CD14-positive monocyte (primary cell): ENCODE measurements at regions not wholly inside any gene's neighbourhood (a gene's known extent, or its start where the extent isn't known, plus 50 kb on each side); places are given as distances from the start of the nearest gene placed in this dataset.

Experiments
- DNase-seq, 3 donors: peaks; one replicate each; pipeline ENCODE4 v3.0.0-alpha.2; 2011 to 2022
- H2AFZ ChIP-seq: 2 replicates; pipeline ENCODE4 v1.6.0; 2012; ENCODE audit warnings: mild to moderate bottlenecking, low read depth, low read length, inconsistent platforms; ENCODE audit not compliant: insufficient read depth, poor library complexity, severe bottlenecking
- H3K27ac ChIP-seq, 2 donors: 1 replicate in 1 of 2; 2 replicates in 1 of 2; pipeline ENCODE4 v1.5.1; 2012 to 2013; ENCODE audit warnings: low read length in 2 of 2, control low read depth in 1 of 2, inconsistent platforms in 1 of 2, low read depth in 1 of 2, mild to moderate bottlenecking in 1 of 2
- H3K27me3 ChIP-seq, 2 donors: one replicate each; pipeline versions ENCODE4 v1.6.0 to v1.6.1; 2011 to 2013; ENCODE audit warnings: low read length in 2 of 2; ENCODE audit not compliant: control insufficient read depth in 2 of 2, insufficient read depth in 2 of 2
- H3K36me3 ChIP-seq, 2 donors: replicated peaks in 1 of 2; 1 replicate in 1 of 2; 2 replicates in 1 of 2; pipeline versions ENCODE4 v1.5.1 to v1.6.1; 2012 to 2013; ENCODE audit warnings: low read length in 2 of 2, control low read depth in 1 of 2, inconsistent platforms in 1 of 2, mild to moderate bottlenecking in 1 of 2; ENCODE audit not compliant: insufficient read depth in 2 of 2, control insufficient read depth in 1 of 2
- H3K4me1 ChIP-seq, 2 donors: 1 replicate in 1 of 2; 2 replicates in 1 of 2; pipeline versions ENCODE4 v1.5.1 to v1.6.1; 2012 to 2013; ENCODE audit warnings: low read length in 2 of 2, control low read depth in 1 of 2, inconsistent platforms in 1 of 2, mild to moderate bottlenecking in 1 of 2, moderate library complexity in 1 of 2; ENCODE audit not compliant: insufficient read depth in 2 of 2, control insufficient read depth in 1 of 2
- H3K4me2 ChIP-seq: replicated peaks from 2 replicates; pipeline ENCODE3; 2012; ENCODE audit warnings: low read length, moderate library complexity, mild to moderate bottlenecking; ENCODE audit not compliant: poor library complexity, severe bottlenecking; ENCODE audit errors: extremely low read depth
- H3K4me3 ChIP-seq, 3 experiments: fragments of 200-600 bp in 1 of 3; sonication (generic) in 1 of 3; replicated peaks in 1 of 3; 1 replicate in 2 of 3; 2 replicates in 1 of 3; pipeline ENCODE4 v1.5.1; 2011 to 2013; ENCODE audit warnings: low read length in 3 of 3, mild to moderate bottlenecking in 3 of 3, control low read depth in 2 of 3, low read depth in 2 of 3, inconsistent platforms in 1 of 3, moderate library complexity in 1 of 3
- H3K79me2 ChIP-seq: 2 replicates; pipeline ENCODE4 v1.6.0; 2012; ENCODE audit warnings: mild to moderate bottlenecking, control low read depth, inconsistent platforms, low read length, moderate library complexity; ENCODE audit not compliant: insufficient read depth
- H3K9ac ChIP-seq: 2 replicates; pipeline ENCODE4 v1.6.0; 2017; ENCODE audit warnings: low read length, mild to moderate bottlenecking; ENCODE audit not compliant: insufficient read depth, poor library complexity, severe bottlenecking
- H3K9me3 ChIP-seq, 2 donors: replicated peaks in 1 of 2; 1 replicate in 1 of 2; 2 replicates in 1 of 2; pipeline versions ENCODE4 v1.5.1 to v1.6.1; 2012 to 2013; ENCODE audit warnings: low read length in 2 of 2, control low read depth in 1 of 2; ENCODE audit not compliant: control insufficient read depth in 1 of 2, insufficient read depth in 1 of 2
- H4K20me1 ChIP-seq: 2 replicates; pipeline ENCODE4 v1.6.0; 2012; ENCODE audit warnings: mild to moderate bottlenecking, low read length, control low read depth, moderate library complexity; ENCODE audit not compliant: insufficient read depth
- H3K27ac Mint-ChIP-seq, 7 donors: one replicate each; pipeline ENCODE4 v1.8.0; 2020; ENCODE audit warnings: mild to moderate bottlenecking in 7 of 7, mixed read lengths in 7 of 7, moderate library complexity in 6 of 7, inconsistent platforms in 2 of 7
- H3K27me3 Mint-ChIP-seq, 3 donors: one replicate each; pipeline ENCODE4 v1.8.0; 2021 to 2022; ENCODE audit warnings: low read depth in 3 of 3, mild to moderate bottlenecking in 3 of 3, mixed read lengths in 3 of 3, moderate library complexity in 3 of 3, inconsistent platforms in 1 of 3
- H3K36me3 Mint-ChIP-seq, 2 donors: one replicate each; pipeline ENCODE4 v1.8.0; 2020; ENCODE audit warnings: mixed read lengths in 2 of 2, inconsistent platforms in 1 of 2, mild to moderate bottlenecking in 1 of 2
- H3K4me1 Mint-ChIP-seq: one replicate; pipeline ENCODE4 v1.8.0; 2020; ENCODE audit warnings: mild to moderate bottlenecking, mixed read lengths
- H3K4me3 Mint-ChIP-seq, 2 donors: one replicate each; pipeline ENCODE4 v1.8.0; 2020; ENCODE audit warnings: mild to moderate bottlenecking in 2 of 2, mixed read lengths in 2 of 2, moderate library complexity in 1 of 2
- H3K9me3 Mint-ChIP-seq, 7 donors: one replicate each; pipeline ENCODE4 v1.8.0; 2020 to 2022; ENCODE audit warnings: mixed read lengths in 7 of 7, mild to moderate bottlenecking in 6 of 7, moderate library complexity in 6 of 7, inconsistent platforms in 2 of 7
- WGBS: methylation state at CpG from one replicate; pipeline ENCODE4 v1.1.5; 2013; ENCODE audit warnings: missing lambda C conversion rate; ENCODE audit not compliant: insufficient coverage; 5-methylcytosine and 5-hydroxymethylcytosine counted together
- intact Hi-C, 2 donors: fragments of 100-400 bp; cut with micrococcal nuclease; formaldehyde crosslinking; loops; one replicate each; pipeline versions ENCODE4 v1.15.0 to v1.15.1; 2023
- TF ChIP-seq, protein P1 (sequence below): fragments of 200-600 bp; IDR thresholded peaks from one replicate; pipeline ENCODE4 v1.8.0; 2022; ENCODE audit warnings: antibody characterized with exemption, mild to moderate bottlenecking

DNA sequence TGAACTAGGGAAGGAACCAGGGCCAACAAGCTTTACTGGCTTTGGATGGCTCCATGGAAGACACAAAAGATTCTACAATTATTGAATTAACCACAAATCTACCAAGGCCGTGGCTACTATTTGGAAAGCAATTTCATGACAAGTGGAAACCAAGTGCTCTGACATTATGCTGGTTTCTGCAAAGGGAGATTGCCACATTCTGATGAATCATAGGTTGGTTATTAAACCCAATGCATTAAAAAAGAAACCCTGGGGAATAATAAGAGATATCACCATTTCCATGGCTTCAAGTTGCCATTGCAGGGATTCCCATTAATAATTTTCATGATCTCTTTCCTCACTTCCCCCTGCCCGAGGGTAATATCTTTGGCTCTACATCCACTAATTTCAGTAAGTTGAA lies 359.2 kb upstream of the NCAM2 start:
- Mint-ChIP-seq H3K4me3 (no peak overlapping the region), H3K36me3 (no peaks in the 10 kb centered on the region), H3K9me3 (peaks cover 3 to 13% (median 5%) of the 10 kb centered on the region in 7 donors), H3K4me1 (no peaks in the 10 kb centered on the region), H3K27ac (no peak overlapping the region), H3K27me3 (no peaks in the 10 kb centered on the region)
- Histone ChIP-seq H3K4me1 (no peaks in the 10 kb centered on the region), H2AFZ (no peak overlapping the region), H3K4me2 (no peak overlapping the region), H3K36me3 (no peaks in the 10 kb centered on the region), H3K27ac (no peak overlapping the region), H4K20me1 (no peaks in the 10 kb centered on the region), H3K79me2 (no peaks in the 10 kb centered on the region), H3K9ac (no peak overlapping the region), H3K4me3 (no peak overlapping the region), H3K27me3 (no peaks in the 10 kb centered on the region), H3K9me3 (peaks cover 8 to 13% of the 10 kb centered on the region in 2 donors)
- DNase-seq: no peak
- WGBS: 93% methylated on average over 1 of the region's 2 CpGs
- intact Hi-C loops: no loop called here
- TF ChIP-seq, protein P1, sequence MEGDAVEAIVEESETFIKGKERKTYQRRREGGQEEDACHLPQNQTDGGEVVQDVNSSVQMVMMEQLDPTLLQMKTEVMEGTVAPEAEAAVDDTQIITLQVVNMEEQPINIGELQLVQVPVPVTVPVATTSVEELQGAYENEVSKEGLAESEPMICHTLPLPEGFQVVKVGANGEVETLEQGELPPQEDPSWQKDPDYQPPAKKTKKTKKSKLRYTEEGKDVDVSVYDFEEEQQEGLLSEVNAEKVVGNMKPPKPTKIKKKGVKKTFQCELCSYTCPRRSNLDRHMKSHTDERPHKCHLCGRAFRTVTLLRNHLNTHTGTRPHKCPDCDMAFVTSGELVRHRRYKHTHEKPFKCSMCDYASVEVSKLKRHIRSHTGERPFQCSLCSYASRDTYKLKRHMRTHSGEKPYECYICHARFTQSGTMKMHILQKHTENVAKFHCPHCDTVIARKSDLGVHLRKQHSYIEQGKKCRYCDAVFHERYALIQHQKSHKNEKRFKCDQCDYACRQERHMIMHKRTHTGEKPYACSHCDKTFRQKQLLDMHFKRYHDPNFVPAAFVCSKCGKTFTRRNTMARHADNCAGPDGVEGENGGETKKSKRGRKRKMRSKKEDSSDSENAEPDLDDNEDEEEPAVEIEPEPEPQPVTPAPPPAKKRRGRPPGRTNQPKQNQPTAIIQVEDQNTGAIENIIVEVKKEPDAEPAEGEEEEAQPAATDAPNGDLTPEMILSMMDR: no peak

- H3K4me3 Mint-ChIP-seq: no peak overlapping the region
- WGBS: no CpG with 5 or more reads among the region's 2 CpGs
- Histone ChIP-seq H3K4me2 (no peak overlapping the region), H3K79me2 (no peaks in the 10 kb centered on the region), H3K4me3 (no peak overlapping the region), H3K36me3 (no peaks in the 10 kb centered on the region), H3K27me3 (no peaks in the 10 kb centered on the region), H3K4me1 (no peaks in the 10 kb centered on the region), H3K9ac (no peak overlapping the region), H2AFZ (no peak overlapping the region), H4K20me1 (no peaks in the 10 kb centered on the region), H3K9me3 (peaks cover 18 to 24% of the 10 kb centered on the region in 2 donors), H3K27ac (no peak overlapping the region)
- no peaks in the 10 kb centered on the region for H3K36me3 Mint-ChIP-seq
- TF ChIP-seq, protein P1: no peak
- H3K27ac Mint-ChIP-seq: no peak overlapping the region
- intact Hi-C loops: no loop called here
- DNase-seq: no peak
- H3K27me3 Mint-ChIP-seq: no peaks in the 10 kb centered on the region
- peaks cover 5 to 23% (median 13%) of the 10 kb centered on the region in 7 donors for H3K9me3 Mint-ChIP-seq
- no peaks in the 10 kb centered on the region for H3K4me1 Mint-ChIP-seq
Observed at GRCh38 chr21:20641241-20641640, 357.0 kb upstream of the NCAM2 start.
